ENCODE measurements at regions not wholly inside any gene's neighbourhood (a gene's known extent, or its start where the extent isn't known, plus 50 kb on each side); places are given as distances from the start of the nearest gene placed in this dataset.

DNA sequence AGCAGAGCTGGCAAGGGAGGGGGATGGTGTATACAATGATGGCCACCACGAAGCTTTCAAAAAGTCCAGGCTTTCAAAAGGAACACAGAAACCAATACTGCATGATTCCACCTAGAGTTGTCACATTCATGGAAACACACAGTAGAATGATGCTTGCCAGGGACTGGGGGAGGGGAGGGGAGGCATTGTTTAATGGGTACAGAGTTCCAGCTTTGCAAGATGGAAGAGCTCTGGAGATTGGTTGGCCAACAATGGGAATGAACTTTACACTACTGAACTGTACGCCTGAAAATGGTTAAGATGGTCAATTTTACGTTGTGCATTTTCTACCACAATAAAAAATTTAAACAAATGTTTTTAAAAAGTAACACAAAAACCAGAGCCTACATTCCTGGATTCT lies 104.5 kb upstream of the KDM7A start:
- ChIA-PET CTCF (interaction anchor here (0.6 to 2.7 kb wide), 2 partner anchors 10 to 25 kb away, joined by 3 to 7 read pairs; no protein-coding TSS in a partner anchor), POLR2A (no interaction called here)
- no peak overlapping the region for H3K9ac ChIP-seq (replicated peaks; ENCODE audit: extremely low read depth, insufficient read depth, low read length)
- H3K79me2 ChIP-seq (ENCODE audit: control insufficient read depth, insufficient read depth, low read length) = no peaks in the 10 kb centered on the region
- no peak overlapping the region for H2AFZ ChIP-seq (ENCODE audit: low read depth, low read length)
- no peaks in the 10 kb centered on the region for H3K27me3 ChIP-seq (ENCODE audit: control insufficient read depth in 2 of 2, insufficient read depth in 2 of 2, low read length in 2 of 2)
- no peaks in the 10 kb centered on the region for H3K4me1 ChIP-seq (ENCODE audit: control insufficient read depth, extremely low read depth, insufficient read depth, low read length)
- H3K27ac ChIP-seq (ENCODE audit: insufficient read depth, low read depth, low read length) = no peak overlapping the region
- no peak overlapping the region for H3K4me2 ChIP-seq (ENCODE audit: insufficient read depth, low read length)
- dilution Hi-C loops (cut with MboI; ENCODE audit: extremely low pct_ligation_motif_present, low sequenced_read_pairs) = no loop called here
- DNase-seq (ENCODE audit: low read depth, low spot score) (no peak), FAIRE-seq (no peak)
- H4K20me1 ChIP-seq (replicated peaks; ENCODE audit: control insufficient read depth, extremely low read depth, insufficient read depth, low read length) = no peaks in the 10 kb centered on the region
- TF ChIP-seq, protein P1, sequence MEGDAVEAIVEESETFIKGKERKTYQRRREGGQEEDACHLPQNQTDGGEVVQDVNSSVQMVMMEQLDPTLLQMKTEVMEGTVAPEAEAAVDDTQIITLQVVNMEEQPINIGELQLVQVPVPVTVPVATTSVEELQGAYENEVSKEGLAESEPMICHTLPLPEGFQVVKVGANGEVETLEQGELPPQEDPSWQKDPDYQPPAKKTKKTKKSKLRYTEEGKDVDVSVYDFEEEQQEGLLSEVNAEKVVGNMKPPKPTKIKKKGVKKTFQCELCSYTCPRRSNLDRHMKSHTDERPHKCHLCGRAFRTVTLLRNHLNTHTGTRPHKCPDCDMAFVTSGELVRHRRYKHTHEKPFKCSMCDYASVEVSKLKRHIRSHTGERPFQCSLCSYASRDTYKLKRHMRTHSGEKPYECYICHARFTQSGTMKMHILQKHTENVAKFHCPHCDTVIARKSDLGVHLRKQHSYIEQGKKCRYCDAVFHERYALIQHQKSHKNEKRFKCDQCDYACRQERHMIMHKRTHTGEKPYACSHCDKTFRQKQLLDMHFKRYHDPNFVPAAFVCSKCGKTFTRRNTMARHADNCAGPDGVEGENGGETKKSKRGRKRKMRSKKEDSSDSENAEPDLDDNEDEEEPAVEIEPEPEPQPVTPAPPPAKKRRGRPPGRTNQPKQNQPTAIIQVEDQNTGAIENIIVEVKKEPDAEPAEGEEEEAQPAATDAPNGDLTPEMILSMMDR (IDR thresholded peaks at IDR 0.05; ENCODE audit: extremely low read depth in 1 of 2, insufficient read depth in 1 of 2, low read depth in 1 of 2, low read length in 2 of 2) = no peak
- TF ChIP-seq JUN (IDR thresholded peaks at IDR 0.05; ENCODE audit: borderline replicate concordance, insufficient read depth, insufficient read length, low read depth) (no peak), GATA2 (IDR thresholded peaks at IDR 0.05; ENCODE audit: insufficient read depth, insufficient read length, low read depth, low read length) (no peak), EZH2 (IDR thresholded peaks at IDR 0.05; ENCODE audit: borderline replicate concordance, low read depth, low read length, severe bottlenecking) (no peak), MYC (IDR thresholded peaks at IDR 0.05; ENCODE audit: low read depth, low read length) (no peak), FOS (IDR thresholded peaks at IDR 0.05; ENCODE audit: borderline replicate concordance, insufficient read depth, low read length) (no peak), POLR2A (IDR thresholded peaks at IDR 0.05; ENCODE audit: low read depth, low read length) (no peak), POLR2AphosphoS5 (IDR thresholded peaks at IDR 0.05; ENCODE audit: insufficient read depth, low read depth, low read length) (no peak)
- TF ChIP-seq, protein P2, sequence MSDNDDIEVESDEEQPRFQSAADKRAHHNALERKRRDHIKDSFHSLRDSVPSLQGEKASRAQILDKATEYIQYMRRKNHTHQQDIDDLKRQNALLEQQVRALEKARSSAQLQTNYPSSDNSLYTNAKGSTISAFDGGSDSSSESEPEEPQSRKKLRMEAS (IDR thresholded peaks at IDR 0.05; ENCODE audit: insufficient read depth, insufficient read length) = no peak
- intact Hi-C loops (cut with micrococcal nuclease) = no loop called here
- BruUV-seq (replicated peaks) = no TSS peak
- H3K9me3 ChIP-seq (replicated peaks; ENCODE audit: control insufficient read depth, insufficient read depth, low read length) = no peaks in the 10 kb centered on the region
- H3K4me3 ChIP-seq (replicated peaks in 1 of 3; ENCODE audit: insufficient read depth in 1 of 3, low read depth in 1 of 3, low read length in 3 of 3) = no peak overlapping the region
- H3K9me1 ChIP-seq (replicated peaks; ENCODE audit: control insufficient read depth, extremely low read depth, insufficient read depth, low read length) = no peaks in the 10 kb centered on the region
- no peaks in the 10 kb centered on the region for H3K36me3 ChIP-seq (ENCODE audit: control insufficient read depth in 2 of 2, extremely low read depth in 1 of 2, insufficient read depth in 2 of 2, low read length in 2 of 2)
